Frontal cortex (tissue), 3 donors: ENCODE measurements at regions not wholly inside any gene's neighbourhood (a gene's known extent, or its start where the extent isn't known, plus 50 kb on each side); places are given as distances from the start of the nearest gene placed in this dataset.
A peak's percentile ranks its signal among the peaks of the same experiment; 100 is the strongest.

Experiments
- DNase-seq, 2 donors: peaks; one replicate each; pipeline ENCODE4 v3.0.0; 2012; ENCODE audit warnings: low spot score in 2 of 2
- FAIRE-seq: peaks from 2 replicates; lab custom pipeline; 2012; peaks lifted over from hg19 to GRCh38; lab: Jason Lieb, UNC
- donor health status: control.
- donor health status: control.
- donor health status: control.

- FAIRE-seq, result no peak
- no peak for DNase-seq
Measured at GRCh38 chr2:217438136-217438535, 564.7 kb downstream of the TNS1 start.

DNA sequence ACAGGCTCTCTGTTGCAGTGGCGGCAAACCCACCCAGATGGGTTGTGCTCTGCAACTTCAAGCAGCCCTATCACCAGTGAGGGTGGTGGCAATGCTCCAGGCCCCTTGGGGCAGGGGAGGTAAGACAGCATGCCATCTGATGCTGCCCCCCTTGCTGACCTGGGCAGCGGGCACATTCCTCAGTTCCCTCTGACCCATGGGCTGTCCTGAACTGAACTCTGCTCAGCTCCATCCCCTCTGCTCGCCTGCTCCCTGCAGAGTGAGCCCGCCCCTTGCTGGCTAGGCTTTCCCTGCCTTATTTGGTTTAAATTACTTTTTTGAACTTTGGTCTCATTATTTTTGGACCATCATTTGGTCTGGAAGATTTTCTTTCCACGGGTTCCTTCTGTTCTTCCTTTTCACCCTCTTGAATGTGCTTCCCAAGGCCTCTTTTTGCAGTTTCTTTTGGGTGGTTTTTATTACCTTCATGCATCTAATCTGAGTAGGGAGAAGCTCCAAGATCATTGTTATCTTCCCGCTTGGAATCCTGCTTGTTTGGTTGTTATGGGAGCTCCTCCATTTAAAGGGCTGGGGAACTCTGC is 565.4 kb downstream of the TNS1 start:
- FAIRE-seq (no peak), DNase-seq (no peak)

DNA sequence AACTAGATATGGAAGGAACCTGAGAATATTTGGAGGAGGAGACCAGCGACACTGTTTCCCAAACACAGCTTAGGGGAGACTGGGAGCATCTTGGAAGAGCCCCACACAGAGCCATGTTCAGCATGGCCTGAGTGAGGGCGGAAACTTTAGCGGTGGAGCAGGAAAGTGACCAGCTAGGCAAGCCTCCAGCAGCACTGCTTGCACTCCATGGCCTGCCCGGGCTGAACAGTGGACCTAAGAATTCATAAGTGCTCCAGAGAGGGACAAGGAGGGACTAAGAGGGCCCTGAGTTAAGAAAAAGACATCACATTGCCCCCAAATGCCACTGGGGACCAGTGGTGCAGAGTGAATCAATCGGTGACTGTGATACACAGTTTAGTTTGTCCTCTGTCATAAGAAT is 566.4 kb downstream of the TNS1 start:
- no peak for DNase-seq
- no peak for FAIRE-seq

- peak; percentile 50 to 77 for DNase-seq
- peak; percentile 43 for FAIRE-seq
Measured at GRCh38 chr2:217434180-217434975, 568.4 kb downstream of the TNS1 start.

- DNase-seq (no peak), FAIRE-seq (no peak)
Measured at GRCh38 chr2:217433522-217433921, 569.3 kb downstream of the TNS1 start.

- FAIRE-seq, result no peak
- DNase-seq, result no peak
Measured at GRCh38 chr2:217431577-217432269, 571.1 kb downstream of the TNS1 start.

- DNase-seq (no peak), FAIRE-seq (no peak)
Measured at GRCh38 chr2:217430916-217431576, 571.2 kb upstream of the TNP1 start.

DNA sequence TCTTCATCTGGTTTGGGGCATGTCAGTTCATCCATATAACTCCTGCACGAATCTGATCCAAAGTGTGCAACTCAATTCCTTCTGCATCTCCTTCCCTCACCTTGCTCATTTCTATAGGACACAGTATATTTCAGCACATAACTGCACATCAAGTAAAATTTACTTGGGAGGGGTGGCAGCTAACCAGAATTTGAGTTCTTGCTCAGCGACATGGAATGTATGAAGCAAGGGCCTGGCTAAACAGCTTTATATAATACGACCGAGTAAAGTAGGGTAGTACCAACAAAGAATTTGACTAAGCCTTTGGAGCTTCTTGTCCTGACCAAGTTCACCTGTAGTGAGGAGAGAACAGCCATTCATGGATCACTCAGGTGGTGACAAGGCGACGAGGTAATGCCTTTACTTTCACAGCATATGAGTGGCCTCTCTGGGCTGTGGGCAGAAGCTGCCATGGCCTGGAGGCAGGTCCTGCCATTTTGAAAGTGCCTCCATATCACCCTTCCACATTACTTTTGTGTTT is 570.2 kb upstream of the TNP1 start:
- no peak for FAIRE-seq

GRCh38 chr2:217421834-217422233 is 562.0 kb upstream of the TNP1 start:
- FAIRE-seq, result no peak
- no peak for DNase-seq

More for the DNA sequence above, 570.2 kb upstream of the TNP1 start:
- no peak for DNase-seq

GRCh38 chr2:217420854-217421253 is 561.0 kb upstream of the TNP1 start:
- DNase-seq (no peak), FAIRE-seq (no peak)

DNA sequence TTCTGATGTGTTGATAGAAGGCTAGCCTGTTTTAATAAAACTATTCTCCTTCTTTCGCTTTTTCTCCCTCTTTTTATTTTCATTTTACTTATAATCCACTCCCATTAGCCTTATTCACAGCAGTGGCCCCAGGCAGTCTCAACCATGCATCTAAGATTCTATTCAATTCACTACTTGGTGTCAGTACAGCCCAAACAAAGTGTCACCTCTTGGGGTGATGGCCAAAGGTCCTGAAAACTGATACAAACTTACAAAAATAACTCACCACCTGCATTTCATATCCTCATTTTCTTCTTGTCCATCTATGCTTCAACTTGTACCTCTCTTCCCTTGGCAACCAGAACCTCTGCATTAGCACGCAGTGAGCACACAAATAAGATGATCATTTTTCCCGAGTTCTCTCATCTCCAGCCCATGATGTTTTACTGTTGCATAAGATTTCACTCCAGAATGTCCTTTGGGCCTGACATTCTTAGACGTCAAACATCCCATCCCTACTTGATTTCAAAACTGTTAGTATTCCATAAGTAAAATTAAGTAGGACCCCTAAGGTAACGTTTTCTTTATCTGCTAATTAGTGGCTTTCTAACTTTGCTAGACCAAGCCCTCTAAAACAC is 559.3 kb upstream of the TNP1 start:
- DNase-seq (no peak), FAIRE-seq (no peak)

- FAIRE-seq, result no peak
- DNase-seq, result no peak
Measured at GRCh38 chr2:217418544-217418943, 558.7 kb upstream of the TNP1 start.

- DNase-seq, result no peak
- no peak for FAIRE-seq
Measured at GRCh38 chr2:217418090-217418489, 558.2 kb upstream of the TNP1 start.

GRCh38 chr2:217417536-217417935 is 557.7 kb upstream of the TNP1 start:
- no peak for FAIRE-seq

DNA sequence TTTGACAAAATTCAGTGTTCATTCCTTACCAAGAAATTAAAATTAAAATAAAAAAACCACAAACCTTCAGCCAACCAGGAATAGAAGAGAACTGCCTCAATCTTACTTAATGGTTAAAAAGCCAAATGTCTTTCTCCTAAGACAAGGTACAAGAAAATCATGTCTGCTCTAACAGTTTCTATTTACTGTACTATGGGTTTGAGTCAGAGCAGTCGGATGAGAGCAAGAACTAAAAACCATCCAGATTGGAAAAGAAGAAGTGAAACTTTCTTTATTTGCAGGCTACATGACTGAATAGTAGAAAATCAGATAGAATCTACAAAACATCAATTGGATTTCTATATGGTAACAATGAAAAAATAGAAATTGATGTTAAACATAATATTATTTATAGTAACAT is 555.5 kb upstream of the TNP1 start:
- DNase-seq (no peak), FAIRE-seq (no peak)

More at GRCh38 chr2:217417536-217417935, 557.7 kb upstream of the TNP1 start:
- no peak for DNase-seq

DNA sequence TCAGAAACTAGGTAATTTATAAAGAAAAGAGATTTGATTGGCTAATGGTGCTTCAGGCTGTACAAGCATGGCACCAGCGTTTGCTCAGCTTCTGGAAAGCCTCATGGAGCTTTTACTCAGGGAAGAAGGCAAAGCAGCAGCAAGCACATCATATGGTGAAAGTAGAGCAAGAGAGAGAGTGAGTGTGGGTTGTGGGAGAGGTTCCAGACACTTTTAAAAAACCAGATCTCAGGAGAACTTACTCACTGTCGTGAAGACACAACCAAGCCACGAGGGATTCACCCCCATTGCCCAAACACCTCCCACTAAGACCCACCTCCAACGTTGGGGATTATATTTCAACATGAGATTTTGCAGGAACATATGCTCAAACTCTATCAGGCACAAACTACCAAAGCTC is 554.6 kb upstream of the TNP1 start:
- FAIRE-seq (no peak), DNase-seq (no peak)

DNA sequence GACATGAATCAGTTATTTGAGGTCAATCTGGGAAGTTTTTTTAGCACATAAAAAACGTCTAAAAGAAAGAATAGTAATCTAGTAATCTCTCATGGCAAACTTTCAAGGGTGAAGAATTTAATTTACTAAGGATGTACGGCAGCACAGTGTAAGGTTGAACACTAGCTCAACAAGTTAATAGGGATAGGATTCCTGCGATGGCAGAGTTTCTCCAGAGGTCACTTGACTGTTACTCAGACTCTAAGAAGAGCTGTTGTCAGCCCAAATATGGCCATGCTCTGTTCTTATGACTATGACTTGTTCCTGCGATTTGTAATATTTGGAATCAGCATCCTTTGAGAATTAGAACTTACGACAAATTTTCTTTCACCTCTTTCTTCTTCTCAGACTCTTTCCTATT is 553.3 kb upstream of the TNP1 start:
- DNase-seq (no peak), FAIRE-seq (no peak)

DNA sequence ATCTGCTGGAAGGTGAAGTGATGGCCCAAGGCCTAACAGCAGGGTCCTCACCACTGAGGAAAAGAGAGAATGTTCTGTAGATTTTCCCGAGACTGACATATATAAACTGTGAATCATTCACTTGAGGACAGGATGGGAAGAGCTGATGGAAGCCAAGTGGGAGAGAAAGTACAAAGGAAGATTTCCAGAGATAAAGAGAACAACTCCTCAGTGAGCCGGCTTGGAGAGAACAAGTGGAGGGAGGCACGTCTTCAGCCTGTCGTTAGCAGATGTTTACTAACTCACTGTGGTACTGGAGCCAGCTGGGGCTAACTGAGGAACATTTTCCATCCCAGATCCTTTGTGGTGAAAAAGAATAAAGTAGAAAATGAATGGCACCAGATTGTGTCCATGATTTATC is 552.9 kb upstream of the TNP1 start:
- FAIRE-seq, result no peak
- DNase-seq, result no peak

GRCh38 chr2:217412277-217412676 is 552.4 kb upstream of the TNP1 start:
- no peak for DNase-seq
- FAIRE-seq, result no peak

DNA sequence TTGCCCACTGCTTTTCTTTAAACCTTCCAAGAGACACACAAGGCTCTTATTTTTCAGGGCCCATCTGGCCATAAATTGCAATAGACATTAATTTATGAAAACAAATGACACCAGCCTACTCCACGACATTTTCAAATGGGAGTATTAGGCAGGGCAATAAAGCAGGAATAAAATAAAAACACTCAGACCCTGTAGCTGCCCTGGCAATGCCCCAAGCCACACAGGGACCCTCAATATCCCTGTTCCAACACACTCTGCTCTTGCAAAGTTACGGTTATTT is 550.8 kb upstream of the TNP1 start:
- DNase-seq, result no peak
- no peak for FAIRE-seq
